GM21619 (cell line): ENCODE measurements at regions not wholly inside any gene's neighbourhood (a gene's known extent, or its start where the extent isn't known, plus 50 kb on each side); places are given as distances from the start of the nearest gene placed in this dataset.
"Not testable (repeated sequence)": the region's sequence is repeated elsewhere in the genome, so short reads cannot be mapped to it uniquely, and the experiment has no call there.

Experiments used
- ATAC-seq: cut with Tn5 transposase; IDR thresholded peaks from one replicate; pipeline ENCODE4 v1.9.1; 2021; ENCODE audit not compliant: unreplicated experiment

DNA sequence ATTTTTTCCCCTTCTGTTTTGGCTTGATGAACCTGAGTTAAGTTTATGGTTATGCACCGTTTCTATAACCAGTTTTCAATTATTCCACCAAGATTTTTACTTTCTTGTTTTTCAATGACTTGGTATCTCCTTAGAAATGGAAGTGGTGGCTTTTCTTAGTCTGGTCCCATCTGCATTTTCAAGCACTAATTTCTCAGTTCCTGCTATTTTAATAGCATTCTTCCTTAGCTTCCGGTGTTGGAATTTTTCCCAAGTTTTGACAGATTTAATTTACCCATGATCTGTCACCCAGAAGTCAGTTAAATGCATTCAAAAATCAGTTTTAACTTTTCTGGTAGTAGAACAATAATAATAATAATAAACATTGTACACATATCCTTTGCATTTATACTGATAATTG, 184.6 kb upstream of the OLFM3 start:
- no peak for ATAC-seq

DNA sequence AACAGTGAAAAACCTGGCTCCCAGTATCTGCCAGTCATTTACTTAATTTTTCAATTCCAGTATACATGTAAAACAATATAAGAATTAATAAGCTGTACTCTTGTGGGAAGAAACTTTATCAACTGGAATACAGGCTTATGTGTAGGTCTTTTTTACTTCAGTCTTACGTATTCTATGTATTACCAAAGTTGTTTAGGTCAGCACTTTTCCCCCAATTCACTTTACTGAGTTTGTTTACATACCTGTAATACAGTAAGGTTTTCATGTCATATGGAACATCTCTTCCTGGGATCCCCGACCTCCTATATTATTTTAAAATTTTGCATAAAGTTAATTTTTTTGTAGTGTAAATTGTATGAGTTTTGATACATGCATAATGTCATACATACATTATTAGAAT, 181.8 kb upstream of the OLFM3 start:
- ATAC-seq, result no peak

DNA sequence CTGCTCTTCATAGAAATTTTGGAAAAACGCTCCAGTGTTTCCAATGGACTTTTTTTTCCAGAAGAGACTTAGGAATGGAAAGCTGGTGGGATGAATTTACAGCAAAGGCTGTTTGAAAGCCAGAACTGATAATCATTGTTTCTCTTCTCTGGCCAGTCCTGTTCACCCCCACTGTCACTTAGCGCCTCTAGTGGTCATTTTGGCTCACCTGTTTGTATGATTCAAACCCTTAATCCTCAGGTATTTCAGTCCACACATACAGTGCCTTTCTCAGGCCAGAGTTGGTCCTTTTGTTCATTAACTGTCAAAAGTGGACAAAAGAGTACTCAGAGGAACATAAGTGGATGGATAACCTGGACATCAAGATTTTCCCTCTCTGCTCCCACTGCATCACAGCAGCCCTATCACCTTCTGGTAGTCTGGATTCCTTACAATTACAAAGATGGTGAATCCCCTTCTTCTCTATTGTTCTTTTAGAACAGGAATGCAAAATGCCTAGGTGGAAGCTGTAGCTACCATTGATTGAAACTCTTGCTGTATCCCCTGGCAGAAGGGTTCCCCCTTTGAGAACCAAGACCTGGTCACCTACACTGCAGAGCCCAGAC, 177.6 kb upstream of the OLFM3 start:
- peak; percentile 77 for ATAC-seq

DNA sequence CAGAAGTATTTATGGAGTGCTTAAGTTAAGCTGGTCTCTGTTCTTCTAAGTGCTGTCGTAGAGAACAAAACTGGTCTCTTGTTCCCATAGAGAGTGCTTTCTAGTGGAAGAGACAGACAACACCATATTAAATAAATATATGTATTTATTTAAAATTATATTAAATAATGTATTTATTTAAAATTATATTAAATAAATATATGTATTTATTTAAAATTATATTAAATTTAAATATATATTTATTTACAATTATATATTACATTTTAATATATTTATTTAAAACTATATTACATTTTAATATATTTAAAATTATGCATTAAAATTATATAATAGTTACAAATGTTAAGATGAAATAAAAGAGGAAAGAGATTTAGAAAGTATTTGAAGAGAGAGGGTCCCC, 175.5 kb upstream of the OLFM3 start:
- ATAC-seq, result no peak

DNA sequence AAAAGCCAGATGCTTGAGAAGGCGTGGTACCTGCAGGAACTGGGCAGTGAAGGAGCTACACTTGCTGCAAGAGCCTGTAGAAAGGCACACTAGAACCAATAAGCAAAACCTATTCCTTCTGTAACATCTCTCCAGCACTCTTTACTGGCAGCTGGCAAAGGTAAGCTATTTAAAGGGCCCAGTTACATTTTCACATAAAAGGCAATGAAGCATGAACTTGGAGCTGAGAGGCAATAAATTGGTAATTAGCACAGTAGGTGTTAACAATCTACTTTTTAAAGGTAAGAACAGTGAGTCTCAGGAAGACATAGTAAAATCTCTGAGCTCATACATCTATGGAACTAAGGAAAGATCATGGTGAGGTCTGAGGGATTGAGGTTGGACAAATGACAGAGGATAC, 167.1 kb upstream of the OLFM3 start:
- no peak for ATAC-seq

DNA sequence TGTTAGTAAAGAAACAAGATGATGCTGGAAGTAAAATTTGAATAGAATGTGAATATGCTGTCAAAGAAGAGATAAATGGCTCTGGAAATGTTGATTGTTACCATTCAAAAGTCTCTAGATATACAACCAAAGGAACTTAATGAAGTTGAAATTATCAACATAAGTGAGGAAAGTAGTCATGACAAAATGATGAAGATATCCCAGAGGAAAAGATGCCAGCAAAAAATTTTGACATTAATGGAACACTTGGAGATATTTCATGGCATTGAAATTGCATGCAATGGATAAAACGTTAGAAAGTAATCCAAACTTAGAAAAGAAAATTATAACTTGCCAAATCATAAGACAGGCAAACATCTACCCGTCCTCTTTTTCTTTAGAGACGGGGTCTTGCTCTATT, 154.5 kb upstream of the OLFM3 start:
- ATAC-seq, result no peak

DNA sequence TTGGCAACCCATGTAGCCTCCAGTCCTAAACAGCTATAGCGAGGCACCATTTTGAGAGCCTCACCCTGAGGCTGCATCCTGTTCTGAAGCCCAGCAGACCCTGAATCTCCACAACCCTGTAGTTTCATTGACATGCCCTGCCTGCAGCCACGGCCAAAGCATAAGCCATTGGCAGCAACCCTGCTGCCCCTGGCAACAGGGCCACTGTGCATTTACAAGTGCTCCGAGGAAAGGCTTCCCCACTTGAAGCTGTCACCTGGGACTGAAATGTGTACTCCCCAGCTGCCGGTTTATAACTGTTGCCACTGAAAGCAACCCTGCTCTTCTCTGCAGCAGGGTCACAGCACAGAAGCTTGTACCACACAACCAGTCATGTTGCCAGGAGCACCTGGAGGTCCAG, 124.2 kb upstream of the OLFM3 start:
- no peak for ATAC-seq

DNA sequence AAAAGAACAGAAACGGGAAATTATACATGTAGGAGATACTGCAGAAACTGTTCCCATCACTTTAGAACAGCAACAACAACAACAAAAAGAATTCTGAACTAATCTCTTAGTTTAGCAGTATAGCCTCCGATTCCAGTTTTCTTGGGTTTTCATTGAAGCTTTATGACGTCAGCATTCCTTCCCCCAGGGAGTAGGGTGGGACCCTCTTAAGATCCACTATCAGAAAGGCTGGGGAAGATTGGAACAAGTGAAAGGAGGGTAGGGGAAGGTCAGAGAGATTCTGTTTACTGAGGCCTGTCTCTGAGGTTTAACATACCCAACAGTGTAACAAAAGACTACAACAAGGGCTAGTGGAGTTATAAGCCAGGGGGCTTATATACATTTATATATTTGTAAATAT, 121.4 kb upstream of the OLFM3 start:
- ATAC-seq, result no peak

DNA sequence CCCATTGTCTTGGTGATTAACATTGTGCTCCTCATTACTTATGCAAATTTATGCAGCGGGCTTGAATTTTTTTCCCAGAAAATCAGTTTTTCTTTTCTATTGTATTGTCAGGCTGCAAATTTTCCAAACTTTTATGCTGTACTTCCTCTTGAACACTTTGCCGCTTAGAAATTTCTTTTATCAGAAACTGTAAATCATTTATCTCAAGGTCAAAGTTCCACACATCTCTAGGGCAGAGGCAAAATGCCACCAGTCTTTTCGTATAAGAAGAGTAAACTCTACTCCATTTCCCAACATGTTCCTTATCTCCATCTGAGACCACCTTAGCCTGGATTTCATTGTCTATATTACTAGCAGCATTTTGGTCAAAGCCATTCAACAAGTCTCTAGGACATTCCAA, 113.9 kb upstream of the OLFM3 start:
- no peak for ATAC-seq

DNA sequence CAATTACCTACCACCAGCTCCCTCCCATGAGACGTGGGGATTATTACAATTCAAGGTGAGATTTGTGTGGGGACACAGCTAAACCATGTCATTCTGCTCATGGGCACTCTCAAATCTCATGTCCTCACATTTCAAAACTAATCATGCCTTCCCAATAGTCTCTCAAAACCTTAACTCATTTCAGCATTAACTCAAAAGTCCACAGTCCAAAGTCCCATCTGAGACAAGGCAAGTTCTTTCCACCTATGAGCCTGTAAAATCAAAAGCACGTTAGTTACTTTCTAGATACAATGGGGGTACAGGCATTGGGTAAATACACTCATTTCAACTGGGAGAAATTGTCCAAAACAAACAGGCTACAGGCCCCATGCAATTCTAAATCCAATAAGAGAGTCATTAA, 112.8 kb upstream of the OLFM3 start:
- not testable (repeated sequence) for ATAC-seq

DNA sequence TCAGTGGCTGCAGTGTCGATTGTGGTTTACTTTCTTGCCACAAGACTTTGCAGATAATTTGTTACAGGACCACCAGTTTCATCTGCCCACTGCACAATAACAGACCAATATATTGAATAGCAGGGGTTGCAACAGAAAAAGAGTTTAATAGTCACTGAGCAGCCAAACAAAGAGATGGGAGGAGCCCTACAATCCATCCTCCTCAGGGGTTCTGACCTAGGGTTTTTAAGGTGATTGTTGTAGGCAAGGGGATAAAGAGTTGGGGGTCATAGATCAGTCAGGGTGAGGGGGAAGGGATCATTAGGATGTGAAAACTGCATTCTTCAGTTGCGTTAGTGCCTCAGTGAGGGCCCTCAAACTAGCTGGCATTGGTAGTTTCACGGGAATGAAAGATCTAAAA, 110.7 kb upstream of the OLFM3 start:
- no peak for ATAC-seq

DNA sequence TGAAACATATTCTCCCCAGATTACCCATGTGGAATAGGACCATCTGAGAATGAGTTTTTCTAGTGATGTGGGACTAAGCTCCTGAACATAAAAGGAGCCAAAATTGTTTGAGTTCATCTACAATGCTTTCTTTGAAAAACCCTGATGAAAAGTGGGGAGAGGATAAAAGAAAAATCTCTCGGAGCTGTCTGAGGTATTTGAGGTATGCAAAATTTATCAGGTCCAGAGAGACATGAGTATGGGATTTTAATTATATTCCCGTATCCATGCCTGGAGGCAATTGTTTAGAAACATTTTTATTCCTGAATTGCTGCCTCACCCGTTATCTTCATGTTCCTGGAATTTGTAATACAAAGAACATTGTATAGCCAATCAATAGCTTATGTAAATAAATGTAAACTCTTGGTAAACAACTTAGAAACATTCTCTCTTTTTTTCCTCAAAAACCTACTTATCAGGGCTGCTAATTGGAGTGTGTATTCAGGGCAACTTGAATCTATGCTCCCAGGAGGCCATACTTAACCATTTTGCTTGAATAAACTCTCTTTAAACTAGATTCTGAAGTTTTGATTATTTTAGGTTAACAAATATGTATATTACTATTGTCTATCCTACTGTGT, 109.3 kb upstream of the OLFM3 start:
- no peak for ATAC-seq

DNA sequence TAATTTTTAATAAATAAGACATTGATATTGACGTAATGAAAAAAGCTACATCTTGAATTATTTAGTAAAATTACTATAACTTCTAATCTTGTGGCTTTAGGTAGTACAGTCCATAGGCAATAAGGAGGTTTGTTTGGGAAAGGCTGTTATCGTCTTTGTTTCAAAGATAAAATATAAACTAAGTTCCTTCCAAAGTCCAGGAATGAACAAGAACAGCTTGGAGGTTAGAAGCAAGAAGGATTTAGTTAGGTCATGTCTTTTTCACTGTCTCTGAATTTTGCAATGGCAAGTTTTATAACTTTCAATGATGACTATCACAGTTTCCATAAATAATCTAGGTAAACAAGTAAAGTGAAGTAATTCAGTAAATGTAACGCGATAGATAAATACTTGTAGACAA, 106.9 kb upstream of the OLFM3 start:
- ATAC-seq, result no peak

DNA sequence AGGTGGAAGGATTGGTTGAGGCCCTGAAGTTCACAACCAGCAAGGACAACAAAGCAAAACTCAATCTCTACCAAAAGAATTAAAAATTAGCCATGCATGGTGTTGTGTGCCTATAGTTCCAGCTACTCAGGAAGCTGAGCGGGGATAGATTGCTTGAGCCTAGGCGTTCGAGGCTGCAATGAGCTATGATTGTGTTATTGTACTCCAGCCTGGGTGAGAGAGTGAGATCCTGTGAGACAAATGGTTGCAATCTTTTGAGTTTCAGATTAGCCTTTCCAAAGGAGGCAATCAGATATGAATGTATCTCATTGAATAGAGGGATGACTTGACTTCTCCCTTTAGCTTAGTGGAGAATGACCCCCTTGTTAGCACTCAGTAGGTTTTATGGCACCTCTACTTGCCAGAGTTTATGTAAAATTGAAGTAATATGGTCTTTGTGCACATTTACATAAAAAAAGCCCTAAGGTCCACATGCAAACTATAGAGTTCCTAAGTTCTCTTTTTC, 105.6 kb upstream of the OLFM3 start:
- no peak for ATAC-seq

DNA sequence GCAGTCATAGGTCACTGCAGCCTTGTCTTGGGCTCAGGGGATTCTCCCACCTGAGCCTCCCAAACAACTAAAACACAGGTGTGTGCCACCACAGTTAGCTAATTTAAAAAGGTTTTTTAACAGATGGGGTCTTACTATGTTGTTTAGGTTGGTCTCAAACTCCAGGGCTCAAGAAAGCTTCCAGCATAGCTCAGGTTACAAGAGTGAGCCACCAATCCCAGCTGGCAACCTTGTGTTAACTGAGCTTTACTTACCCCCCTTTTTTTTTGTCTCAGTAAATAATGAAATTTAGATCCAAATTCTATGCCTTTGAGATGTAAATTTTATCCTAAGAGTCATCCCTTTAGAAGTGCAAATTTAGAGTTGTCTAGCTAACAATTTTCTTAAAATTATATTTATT, 103.9 kb upstream of the OLFM3 start:
- ATAC-seq, result no peak

DNA sequence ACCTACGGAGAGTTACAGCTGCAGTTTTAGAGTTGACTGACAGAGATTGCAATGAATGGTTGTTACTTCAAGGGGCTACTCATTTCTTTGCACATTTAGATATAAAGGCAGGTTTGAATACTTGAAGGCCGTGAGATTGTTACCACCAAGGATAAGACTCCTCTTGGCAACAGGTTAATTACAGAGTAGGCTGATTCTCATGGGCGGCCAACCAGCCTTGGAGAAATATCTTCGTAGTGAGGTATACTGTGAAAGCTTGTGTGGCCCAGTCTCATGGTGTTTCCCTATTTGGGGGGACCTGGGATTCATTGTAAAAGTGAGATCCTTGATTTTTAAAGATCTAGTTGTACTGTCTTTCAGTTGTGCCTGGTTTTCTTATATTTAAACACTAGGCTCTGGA, 103.2 kb upstream of the OLFM3 start:
- no peak for ATAC-seq

DNA sequence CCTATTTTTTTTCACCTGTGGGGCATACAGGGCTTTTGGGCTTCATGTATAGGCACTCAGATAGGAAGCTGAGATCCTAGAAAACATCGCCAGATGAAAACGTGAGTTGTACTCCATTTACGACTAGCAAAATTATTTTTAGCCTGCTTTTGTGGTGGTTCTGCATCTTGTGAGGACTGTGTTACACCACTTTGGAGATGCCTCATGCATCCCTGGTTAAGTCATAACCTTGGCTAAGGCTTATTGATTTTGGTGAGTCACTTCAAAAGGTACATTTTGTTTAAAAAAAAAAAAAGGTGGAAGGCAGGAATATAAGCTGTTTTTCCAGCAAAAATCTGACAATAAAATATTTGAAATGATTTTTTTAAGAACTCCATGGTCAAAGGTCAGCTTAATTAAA, 101.8 kb upstream of the OLFM3 start:
- no peak for ATAC-seq

DNA sequence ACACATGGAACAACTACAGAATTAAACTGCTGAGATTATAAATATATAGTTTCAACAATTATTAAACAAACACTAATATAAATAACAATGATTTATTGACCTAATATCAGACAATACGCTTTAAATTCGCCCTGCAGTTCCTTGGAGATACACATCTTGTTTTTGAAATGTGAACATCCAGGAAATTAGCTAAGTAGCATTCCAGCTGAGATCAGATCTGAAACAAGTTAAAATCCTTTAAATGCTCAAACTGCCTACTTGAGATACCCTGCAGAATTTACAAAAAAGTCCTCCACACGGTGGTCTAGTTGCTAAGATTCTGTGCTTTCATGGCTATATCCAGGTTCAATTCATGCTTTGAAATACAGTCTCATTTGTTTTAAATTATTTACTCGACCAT, 101.4 kb upstream of the OLFM3 start:
- ATAC-seq, result no peak

DNA sequence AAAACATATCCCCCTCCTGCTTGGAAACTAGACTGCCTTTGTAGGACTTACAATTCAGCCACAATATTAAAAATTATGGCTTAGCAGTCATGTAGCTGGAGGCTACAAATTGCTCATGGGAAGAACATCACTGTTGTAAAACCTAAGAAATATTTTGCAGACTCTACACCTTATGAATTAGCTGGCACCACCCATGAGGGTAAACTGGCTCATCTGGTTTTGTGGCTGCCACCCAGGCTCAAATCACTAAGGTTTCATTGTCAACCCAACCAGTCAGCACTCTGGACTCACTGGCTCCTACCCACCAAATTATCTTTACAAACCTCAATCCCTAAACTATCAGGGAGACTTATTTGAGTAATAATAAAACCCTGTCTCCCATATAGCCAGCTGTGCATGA, 100.7 kb upstream of the OLFM3 start:
- no peak for ATAC-seq

DNA sequence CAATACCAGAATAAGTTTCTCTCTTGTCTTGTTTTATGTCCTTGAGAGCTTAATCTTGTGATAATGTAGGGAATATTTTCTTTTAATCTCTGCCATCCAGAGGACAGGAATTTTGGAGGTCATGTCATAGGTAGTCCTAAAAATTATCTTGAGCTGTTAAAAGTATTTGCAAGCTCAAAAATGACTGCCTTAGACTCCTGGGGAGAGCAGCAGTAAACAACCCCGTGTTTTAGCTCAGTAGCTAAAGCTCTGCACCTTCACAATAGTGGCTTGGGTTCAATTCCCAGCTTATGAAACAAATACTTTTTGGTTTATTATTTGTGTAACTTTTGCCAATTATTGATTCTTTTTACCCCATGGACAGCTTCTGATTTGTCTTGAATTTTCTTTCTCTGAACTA, 99.4 kb upstream of the OLFM3 start:
- ATAC-seq, result no peak

DNA sequence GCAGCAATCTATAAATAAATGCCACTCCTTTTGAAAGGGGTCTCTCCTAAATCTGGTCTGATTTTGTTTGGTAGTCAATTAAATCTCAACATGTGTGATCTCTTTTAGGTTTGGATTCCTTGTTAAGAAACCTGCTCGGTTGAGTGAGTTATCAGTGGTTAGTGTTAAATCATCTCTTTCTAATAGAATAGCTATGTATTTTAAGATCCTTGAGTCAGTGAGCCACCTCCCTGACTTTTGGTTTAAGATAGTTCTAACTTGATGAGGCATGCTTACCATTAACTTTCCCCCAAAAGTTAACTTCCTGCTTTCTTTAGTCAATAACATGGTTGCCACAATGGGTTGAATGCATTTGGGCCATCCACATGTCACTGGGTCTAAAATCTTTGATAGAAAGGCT, 93.1 kb upstream of the OLFM3 start:
- no peak for ATAC-seq

DNA sequence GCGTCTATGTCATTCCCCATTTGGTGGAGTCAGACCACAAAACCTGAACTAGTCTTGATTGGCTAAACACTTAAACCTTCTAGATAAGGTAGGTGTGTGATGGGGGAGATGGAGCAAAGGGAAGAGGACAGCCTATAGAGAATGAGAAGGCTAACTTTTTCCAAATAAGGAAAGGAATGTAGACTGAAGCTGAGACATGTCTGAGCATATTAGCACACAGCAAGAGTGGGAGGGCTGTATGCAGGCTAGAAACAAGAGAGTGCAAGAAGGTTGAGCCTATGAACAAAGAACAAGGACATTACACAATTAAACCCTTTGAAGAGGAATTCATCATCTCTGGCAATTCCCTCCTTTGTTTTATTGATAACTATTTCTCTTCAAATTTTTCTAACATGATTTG, 89.2 kb upstream of the OLFM3 start:
- no peak for ATAC-seq
